ENCODE measurements at regions not wholly inside any gene's neighbourhood (a gene's known extent, or its start where the extent isn't known, plus 50 kb on each side); places are given as distances from the start of the nearest gene placed in this dataset.

DNA sequence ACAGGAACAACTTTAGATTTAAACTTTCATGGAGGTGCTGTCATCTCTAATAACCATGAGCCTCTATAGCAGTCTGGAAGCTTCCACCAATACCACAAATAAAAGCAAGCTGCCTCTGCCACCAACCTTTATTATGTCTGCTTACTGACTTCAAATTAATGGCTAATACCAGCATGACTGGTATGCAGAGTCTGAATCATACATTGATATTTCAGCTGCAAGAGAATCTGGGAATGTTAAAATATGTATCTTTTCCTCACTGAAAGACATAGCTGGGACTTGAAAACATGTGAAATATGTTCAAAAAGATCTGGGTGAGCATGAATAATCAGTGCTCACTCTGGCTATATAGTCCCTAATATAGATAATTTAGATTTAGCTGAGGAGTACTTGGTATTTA lies 488.6 kb downstream of the CDH8 start:
- TF ChIP-seq, protein P1, sequence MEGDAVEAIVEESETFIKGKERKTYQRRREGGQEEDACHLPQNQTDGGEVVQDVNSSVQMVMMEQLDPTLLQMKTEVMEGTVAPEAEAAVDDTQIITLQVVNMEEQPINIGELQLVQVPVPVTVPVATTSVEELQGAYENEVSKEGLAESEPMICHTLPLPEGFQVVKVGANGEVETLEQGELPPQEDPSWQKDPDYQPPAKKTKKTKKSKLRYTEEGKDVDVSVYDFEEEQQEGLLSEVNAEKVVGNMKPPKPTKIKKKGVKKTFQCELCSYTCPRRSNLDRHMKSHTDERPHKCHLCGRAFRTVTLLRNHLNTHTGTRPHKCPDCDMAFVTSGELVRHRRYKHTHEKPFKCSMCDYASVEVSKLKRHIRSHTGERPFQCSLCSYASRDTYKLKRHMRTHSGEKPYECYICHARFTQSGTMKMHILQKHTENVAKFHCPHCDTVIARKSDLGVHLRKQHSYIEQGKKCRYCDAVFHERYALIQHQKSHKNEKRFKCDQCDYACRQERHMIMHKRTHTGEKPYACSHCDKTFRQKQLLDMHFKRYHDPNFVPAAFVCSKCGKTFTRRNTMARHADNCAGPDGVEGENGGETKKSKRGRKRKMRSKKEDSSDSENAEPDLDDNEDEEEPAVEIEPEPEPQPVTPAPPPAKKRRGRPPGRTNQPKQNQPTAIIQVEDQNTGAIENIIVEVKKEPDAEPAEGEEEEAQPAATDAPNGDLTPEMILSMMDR (IDR thresholded peaks at IDR 0.05; ENCODE audit: low read depth, low read length, poor library complexity, severe bottlenecking): no peak
- TF ChIP-seq EZH2phosphoT487 (IDR thresholded peaks at IDR 0.05; ENCODE audit: borderline replicate concordance, low read length): no peak

Data from DOHH2 (cell line).